HG03196 (cell line): ENCODE measurements at regions not wholly inside any gene's neighbourhood (a gene's known extent, or its start where the extent isn't known, plus 50 kb on each side); places are given as distances from the start of the nearest gene placed in this dataset.

Experiments
- ATAC-seq: cut with Tn5 transposase; IDR thresholded peaks from one replicate; pipeline ENCODE4 v1.9.1; 2021; ENCODE audit not compliant: unreplicated experiment

- ATAC-seq: peak; percentile 46
Observed at GRCh38 chr13:40206241-40207000, 460.0 kb downstream of the FOXO1 start.

DNA sequence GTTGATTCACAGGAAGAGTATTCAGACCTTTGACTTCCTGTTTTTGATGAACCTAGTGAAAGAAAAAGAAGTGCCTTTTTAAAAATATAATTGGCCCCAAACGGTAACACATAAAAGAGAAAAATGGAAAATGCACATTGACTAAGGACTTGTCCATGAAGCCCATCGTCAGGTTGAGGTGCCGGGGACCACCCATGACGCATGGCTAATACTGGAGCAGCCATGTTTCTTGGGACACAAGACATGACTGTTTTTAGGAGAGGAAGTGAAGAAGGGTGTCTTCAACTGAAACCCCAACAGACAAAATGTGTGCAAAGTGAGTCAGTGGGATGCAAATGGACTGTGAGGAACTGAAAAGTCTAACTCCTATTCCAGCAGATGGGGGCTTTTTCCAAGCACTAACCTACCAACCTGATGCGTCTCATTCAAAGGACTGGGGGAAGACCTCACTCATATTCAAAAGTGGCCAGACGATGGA lies 459.4 kb downstream of the FOXO1 start:
- ATAC-seq: peak; percentile 55

DNA sequence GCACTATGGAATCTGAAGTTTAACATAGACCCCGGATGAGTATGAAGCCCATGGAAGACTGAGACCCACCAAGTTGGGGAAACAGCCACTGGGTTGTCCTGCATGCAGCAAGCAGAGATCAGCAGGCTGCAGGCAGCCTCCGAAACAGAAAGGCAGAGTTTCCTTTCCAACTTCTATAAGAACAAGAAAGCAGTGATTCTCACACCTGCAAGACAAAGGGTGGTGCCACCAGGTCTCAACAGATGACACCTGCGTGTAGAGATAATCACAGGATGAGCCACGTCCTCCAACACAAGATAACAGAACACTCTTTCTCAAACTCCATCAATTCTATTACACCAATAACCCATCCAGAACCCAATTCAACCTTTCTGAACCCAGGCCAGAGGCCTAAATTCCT lies 457.9 kb downstream of the FOXO1 start:
- ATAC-seq: no peak

DNA sequence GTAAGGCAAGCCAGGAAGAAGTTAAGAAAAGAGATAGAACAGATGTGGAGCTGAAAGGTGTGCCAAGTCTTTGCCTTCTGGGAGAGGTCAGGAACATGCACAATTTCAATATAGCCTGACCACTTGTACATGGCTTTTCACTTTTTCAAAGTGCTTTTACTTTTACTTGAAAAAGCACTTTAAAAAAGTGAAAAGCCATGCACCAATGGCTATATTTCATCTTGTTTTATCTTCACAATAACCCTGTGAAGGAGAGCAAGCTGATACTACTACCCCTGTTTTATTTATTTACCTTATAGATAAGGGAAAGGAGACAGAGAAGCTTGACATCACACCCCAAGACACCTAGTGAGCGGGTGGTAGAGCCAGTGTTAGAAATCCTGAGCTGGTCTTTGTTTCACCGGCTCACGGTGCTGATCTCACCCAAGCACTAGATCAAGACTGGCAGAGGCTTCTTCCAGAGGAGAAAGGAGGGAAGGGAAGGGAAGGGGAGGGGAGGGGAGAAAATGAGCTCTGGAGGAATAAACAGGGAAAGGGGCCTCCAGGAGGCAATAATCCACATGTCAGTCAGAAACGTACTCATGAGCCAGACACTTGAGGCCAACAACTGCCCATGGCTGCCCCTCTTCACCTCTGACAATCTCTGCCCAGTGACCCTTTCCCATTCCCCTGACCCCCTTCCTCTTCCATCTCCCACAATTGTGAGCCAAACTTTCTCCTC lies 455.4 kb downstream of the FOXO1 start:
- ATAC-seq: no peak

- ATAC-seq: no peak
Observed at GRCh38 chr13:40211586-40211968, 454.9 kb downstream of the FOXO1 start.

GRCh38 chr13:40213779-40214178 lies 452.7 kb downstream of the FOXO1 start:
- ATAC-seq: no peak

GRCh38 chr13:40215311-40215710 lies 451.1 kb downstream of the FOXO1 start:
- ATAC-seq: no peak

DNA sequence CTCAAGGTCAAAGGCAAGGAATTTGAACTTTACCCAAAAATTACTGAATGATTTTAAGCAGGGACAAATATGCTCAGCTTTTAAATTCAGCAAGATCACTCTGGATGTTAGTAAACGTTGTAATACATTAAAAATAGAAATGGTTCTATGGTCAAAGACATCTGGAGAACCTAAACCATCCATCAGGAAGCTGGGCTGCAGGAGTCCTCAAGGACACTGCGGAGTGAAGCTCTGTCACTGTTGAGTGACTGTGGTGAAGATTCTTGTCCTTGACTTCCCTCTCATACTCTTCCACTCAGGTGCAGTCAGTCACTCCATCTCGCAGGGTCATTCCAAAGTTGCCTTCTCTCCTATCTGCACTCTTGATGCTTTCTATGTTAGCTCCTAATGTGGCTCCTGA lies 450.7 kb downstream of the FOXO1 start:
- no peak for ATAC-seq

DNA sequence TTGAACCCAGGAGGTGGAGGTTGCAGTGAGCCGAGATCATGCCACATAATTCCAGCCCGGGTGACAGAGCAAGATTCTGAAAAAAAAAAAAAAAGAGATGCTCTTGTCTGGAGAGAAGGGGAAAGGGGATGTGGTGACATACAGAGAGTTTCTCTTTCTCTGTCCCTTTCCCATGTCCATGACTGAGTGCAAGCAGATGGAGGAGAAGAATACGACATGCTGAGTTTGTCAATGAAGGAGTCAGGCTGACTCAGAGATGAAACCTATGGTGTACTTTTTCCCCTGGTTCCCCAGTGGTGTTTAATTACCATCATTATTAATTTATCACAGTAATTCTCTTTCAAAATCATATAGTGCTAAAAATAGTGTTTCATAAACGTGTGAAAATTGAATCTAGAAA lies 448.8 kb downstream of the FOXO1 start:
- ATAC-seq: no peak

DNA sequence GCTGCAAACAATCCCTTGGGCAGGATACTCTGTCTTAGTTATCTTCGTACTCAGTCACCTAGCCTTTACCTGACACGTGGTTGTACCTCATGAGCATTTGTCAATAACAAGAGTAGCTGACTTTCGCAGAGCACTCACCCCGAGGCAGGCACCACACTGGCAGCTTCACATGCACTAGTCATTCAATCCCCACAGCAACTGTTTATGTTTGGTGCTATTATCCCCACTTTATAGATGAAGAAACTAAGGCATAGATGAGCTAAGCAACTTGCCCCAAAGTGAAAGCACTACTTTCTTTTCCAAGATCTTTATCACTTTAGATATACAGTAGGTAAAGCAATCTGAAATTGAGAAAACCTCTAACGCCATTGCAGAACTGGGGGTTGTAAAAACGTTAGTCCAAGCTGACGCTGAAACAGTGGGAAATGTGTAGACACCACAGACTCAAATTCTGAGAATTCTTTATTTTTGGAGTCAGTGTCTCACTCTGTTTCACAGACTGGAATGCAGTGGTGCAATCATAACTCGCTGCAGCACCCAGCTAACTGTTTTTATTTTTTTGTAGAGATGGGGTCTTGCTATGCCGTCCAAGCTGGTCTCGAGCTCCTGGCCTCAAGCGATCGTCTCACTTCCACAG lies 446.0 kb downstream of the FOXO1 start:
- no peak for ATAC-seq

- no peak for ATAC-seq
Observed at GRCh38 chr13:40221131-40221459, 445.3 kb downstream of the FOXO1 start.

GRCh38 chr13:40221460-40222201 lies 444.8 kb downstream of the FOXO1 start:
- ATAC-seq: no peak

GRCh38 chr13:40223585-40223984 lies 442.9 kb downstream of the FOXO1 start:
- no peak for ATAC-seq

DNA sequence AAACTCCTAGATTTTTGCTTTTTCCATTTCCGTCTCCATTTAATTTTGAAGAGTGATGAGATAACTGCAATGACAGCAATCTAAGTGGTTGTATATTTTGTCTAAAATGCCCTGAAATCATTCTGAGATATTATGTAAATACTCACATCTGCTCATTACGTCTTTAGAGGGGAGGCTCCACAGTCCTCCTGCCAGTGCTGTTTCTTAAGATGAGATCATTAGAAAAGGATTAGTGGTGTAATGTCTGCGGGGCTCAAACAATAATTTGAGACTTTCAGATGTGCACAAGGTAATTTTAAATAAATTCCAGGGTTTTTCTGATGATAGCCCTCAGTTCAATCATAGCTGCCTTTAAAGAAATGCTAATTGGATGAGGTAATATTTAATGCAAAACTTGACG lies 437.9 kb downstream of the FOXO1 start:
- ATAC-seq: no peak

DNA sequence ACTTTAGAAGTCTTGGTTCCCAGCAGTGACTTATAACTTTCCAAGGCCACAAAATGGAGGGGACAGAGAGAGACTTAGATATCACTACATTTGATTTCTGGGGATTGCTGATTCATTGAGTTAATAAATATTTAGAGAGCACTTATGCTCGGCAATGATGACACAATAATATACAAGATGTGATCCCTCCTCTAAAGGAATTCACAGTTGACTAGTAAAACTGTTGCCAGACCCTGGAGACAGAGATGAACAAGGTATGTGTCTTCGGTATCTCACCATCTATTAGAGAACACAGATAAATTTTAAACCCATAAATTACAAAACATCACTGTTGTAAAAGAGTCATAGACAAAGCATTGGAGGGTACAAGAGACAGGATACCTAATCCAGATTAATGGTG lies 437.5 kb downstream of the FOXO1 start:
- ATAC-seq: no peak

DNA sequence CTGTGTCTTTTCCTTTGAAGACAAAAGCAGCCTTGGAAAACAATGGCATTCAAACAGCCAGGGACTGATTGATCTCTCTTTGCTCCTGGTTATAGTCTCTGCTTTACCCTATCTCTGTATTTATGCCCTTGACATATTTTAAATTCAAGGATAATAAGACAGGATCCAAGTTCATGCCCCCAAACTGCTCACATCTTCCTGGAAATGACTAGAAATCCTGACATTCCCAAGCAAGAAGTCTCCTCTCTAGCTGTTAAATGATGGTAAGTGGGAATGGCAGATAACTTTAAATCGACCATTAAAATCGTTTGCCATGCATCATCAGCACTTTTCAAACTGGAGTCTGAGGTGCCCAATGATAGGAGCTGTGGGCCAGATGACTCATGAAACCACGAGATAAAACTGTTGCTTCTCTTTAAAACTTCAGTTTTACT lies 435.6 kb downstream of the FOXO1 start:
- ATAC-seq: no peak

DNA sequence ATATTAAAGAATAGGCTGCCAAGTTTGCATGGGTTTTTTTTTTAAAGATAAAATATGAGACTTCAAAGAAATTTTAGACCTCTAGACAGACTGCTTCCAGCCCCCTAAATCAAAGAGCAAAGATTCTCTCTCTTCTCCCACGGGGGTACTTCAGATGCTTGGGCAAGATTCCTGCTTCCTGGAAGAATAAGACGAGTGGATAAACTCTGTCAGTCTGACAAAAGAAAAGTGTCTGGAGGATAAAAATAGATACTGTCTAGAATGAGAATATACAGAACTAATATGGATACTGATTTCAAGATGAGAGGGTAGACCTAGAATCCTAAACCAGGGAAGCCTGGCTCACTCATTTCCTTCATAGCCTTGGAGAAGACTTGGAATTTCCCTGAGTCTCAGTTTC lies 435.1 kb downstream of the FOXO1 start:
- ATAC-seq: no peak

- ATAC-seq: no peak
Observed at GRCh38 chr13:40231751-40232150, 434.7 kb downstream of the FOXO1 start.

GRCh38 chr13:40232311-40233040 lies 434.0 kb downstream of the FOXO1 start:
- ATAC-seq: no peak

DNA sequence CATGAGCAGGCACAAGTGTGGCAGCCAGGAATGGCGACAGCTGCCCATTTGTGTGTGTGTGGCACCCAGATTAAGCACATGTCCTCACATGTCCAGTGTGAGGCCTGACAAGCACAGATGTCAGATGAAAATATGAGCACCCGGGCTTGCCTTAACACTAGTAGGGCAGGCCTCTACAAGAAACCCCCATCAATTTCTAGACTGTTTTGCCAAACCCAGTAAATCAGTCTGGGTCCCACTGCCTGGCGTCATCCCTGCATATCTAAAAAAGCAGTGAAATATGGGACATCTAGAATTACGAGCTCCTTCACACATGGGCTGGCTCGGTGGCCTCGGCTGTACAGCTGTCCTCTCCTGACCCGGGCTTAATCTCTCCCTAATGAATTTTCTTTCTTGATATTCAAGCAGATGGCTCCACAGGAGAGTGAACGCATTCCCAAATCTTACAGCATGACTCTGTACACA lies 432.7 kb downstream of the FOXO1 start:
- ATAC-seq: no peak
